ENCODE measurements at regions not wholly inside any gene's neighbourhood (a gene's known extent, or its start where the extent isn't known, plus 50 kb on each side); places are given as distances from the start of the nearest gene placed in this dataset.
A peak's percentile ranks its signal among the peaks of the same experiment; 100 is the strongest.

DNA sequence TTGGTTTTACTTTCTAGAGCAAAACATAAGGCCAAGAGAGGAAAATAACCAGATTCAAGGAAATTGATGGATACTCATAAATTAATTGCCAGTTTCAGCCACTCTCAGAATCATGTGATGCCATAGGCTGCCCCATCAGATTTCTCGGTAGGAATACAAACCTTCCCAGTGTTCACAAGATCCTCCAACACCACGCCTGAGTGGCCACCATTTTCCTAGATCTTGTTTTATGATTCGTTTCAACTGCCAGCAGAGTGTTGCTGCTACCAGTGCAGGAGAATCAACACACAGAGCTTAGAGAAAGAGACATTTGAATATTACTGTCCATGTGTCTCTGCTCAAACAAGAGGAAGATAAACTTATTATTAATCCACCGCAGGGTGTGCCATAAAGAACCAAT is 434.2 kb upstream of the CDH4 start:
- ATAC-seq (no peak), DNase-seq (no peak)
- H3K36me3 Mint-ChIP-seq (ENCODE audit: low read depth): no peaks in the 10 kb centered on the region
- no peak overlapping the region for H3K4me3 Mint-ChIP-seq
- no peaks in the 10 kb centered on the region for H3K9me3 ChIP-seq (ENCODE audit: control insufficient read depth, low read length, poor library complexity, severe bottlenecking)
- peaks cover 9% of the 10 kb centered on the region for H3K4me1 Mint-ChIP-seq
- peaks cover 11% of the 10 kb centered on the region for H3K27me3 Mint-ChIP-seq
- H3K27ac Mint-ChIP-seq: no peak overlapping the region

DNA sequence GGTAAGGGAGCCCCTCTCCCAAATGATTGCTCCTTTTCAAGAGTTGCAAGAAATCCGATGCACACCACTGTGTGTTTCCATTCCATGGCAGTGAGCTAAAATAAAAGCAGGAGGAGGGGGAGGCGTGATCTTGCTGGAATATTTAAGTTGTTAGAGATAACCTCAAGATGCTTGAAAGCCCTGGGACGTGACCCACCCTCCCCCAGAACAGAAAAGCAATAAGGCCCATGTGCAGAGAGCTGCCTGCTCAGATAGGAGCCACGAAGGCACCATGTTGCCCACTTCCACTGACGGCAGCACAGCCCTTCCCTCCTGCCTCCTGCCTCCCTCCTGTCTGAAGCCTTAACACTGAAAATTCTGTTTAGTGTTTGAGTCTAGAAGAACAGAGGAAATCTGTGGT is 432.6 kb upstream of the CDH4 start:
- ATAC-seq: no peak
- Mint-ChIP-seq H3K4me1 (peaks cover 9% of the 10 kb centered on the region), H3K27me3 (peaks cover 11% of the 10 kb centered on the region), H3K36me3 (ENCODE audit: low read depth) (no peaks in the 10 kb centered on the region), H3K4me3 (no peak overlapping the region), H3K27ac (peak overlapping the region; percentile 60)
- H3K9me3 ChIP-seq (ENCODE audit: control insufficient read depth, low read length, poor library complexity, severe bottlenecking): no peaks in the 10 kb centered on the region
- no peak for DNase-seq

DNA sequence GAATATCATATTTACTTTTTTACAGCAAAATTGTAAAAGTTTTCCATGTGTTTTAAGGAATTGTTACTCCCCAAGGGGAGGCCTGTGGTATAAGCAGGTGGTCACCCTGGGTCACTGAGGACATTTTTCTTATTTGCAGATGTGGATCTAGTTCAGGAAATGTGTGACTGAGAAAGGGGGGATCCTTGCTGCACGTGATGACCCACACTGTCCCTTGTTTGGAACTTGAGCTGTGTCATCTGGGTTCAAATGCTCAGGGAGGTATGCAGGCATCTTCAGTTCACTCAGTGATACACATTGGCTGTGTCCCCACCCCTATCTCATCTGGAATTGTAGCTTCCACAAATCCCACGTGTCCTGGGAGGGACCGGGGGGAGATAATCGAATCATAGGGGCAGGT is 431.9 kb upstream of the CDH4 start:
- ATAC-seq (no peak), DNase-seq (no peak)
- no peak overlapping the region for H3K4me3 Mint-ChIP-seq
- no peaks in the 10 kb centered on the region for H3K9me3 ChIP-seq (ENCODE audit: control insufficient read depth, low read length, poor library complexity, severe bottlenecking)
- H3K27me3 Mint-ChIP-seq: peaks cover 11% of the 10 kb centered on the region
- peak overlapping the region; percentile 60 for H3K27ac Mint-ChIP-seq
- no peaks in the 10 kb centered on the region for H3K36me3 Mint-ChIP-seq (ENCODE audit: low read depth)
- peaks cover 9% of the 10 kb centered on the region for H3K4me1 Mint-ChIP-seq

DNA sequence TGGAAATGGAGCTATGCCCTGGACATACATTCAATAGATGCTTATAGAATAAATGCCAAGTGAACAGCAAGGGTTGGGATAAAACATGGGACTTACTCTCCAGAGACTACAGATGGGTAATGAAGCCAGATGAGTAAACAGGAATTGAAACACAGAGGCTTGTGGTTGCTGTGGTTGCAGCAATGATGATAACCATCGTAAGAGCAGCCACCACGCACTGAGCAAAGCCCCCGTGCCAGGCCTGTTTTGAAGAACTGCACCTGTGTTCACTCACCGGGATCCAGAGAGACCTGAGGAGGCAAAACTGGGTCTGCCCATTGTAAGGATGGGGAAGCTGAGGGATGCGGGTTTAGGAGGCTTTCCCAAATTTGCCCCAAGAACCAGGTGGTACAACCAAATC is 431.1 kb upstream of the CDH4 start:
- no peak overlapping the region for H3K27ac Mint-ChIP-seq
- ATAC-seq: peak; percentile 54
- peak overlapping the region; percentile 28 for H3K4me3 Mint-ChIP-seq
- H3K4me1 Mint-ChIP-seq: peaks cover 9% of the 10 kb centered on the region
- H3K9me3 ChIP-seq (ENCODE audit: control insufficient read depth, low read length, poor library complexity, severe bottlenecking): no peaks in the 10 kb centered on the region
- peaks cover 11% of the 10 kb centered on the region for H3K27me3 Mint-ChIP-seq
- no peak for DNase-seq
- no peaks in the 10 kb centered on the region for H3K36me3 Mint-ChIP-seq (ENCODE audit: low read depth)

DNA sequence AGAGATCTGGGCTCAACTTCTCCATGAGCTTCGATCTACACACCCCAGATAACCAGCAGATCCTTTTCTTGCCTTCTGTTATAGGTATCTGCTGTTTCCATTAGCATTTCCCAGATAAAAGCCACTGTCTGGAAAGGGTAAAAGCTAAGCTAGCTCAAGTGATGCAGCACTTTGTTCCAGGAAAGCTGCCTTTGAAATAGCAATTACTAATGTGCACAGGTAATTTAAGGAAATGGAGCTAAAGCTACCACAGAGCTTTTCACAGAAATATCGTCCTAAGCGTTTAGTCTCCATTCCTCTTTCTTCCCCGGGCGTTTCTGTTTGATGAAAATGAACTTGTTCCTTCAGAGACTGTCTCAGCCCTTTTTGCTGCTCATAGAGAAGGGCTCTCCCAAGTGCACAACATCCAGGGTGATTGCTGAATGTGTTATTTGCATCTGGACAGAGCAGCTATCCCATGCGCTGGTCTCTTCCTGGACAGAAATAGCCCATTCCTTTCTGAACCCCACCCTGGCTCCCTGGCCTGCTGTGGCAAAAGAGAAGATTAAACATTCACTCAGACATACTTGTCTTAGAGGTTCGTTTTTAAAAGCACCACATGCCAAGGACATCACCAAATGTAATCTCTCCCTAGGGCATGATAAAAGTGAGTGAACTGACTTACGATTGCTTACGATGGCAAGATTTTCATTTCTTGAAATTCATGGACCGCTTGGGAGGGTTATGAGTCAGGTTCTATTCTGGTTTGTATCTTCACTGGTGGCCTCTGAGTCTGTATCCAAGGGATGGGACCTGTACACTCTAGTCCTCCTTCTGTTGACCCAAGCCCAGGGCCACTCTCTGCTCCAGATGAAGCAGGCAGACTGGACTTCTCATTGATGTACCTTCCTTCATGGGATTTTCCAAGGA is 429.1 kb upstream of the CDH4 start:
- peaks cover 9% of the 10 kb centered on the region for H3K4me1 Mint-ChIP-seq
- no peak overlapping the region for H3K27ac Mint-ChIP-seq
- no peak overlapping the region for H3K4me3 Mint-ChIP-seq
- no peak for DNase-seq
- no peaks in the 10 kb centered on the region for H3K9me3 ChIP-seq (ENCODE audit: control insufficient read depth, low read length, poor library complexity, severe bottlenecking)
- no peak for ATAC-seq
- no peaks in the 10 kb centered on the region for H3K36me3 Mint-ChIP-seq (ENCODE audit: low read depth)
- peaks cover 11% of the 10 kb centered on the region for H3K27me3 Mint-ChIP-seq

DNA sequence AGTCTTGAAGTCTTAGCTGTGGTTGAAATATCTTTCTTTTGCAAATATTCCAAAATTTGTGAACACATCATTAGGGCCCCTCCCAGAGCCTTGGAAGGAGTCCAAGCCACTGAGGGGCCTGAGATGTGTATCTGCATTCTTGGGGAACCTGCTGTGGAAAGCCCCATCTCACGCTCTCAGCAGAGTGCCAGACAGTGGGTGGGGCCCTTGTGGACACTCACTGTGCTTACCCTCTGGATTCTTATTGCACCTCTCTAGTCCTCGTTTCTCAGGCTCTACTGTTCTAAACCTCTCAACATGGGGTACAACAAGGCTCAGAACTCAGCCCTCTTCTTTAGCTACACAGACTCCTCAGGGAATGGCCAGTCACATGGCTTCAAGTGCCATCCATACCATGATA is 416.2 kb upstream of the CDH4 start:
- Mint-ChIP-seq H3K4me1 (no peaks in the 10 kb centered on the region), H3K36me3 (ENCODE audit: low read depth) (no peaks in the 10 kb centered on the region), H3K27me3 (no peaks in the 10 kb centered on the region), H3K27ac (no peak overlapping the region), H3K4me3 (no peak overlapping the region)
- DNase-seq (no peak), ATAC-seq (no peak)
- no peaks in the 10 kb centered on the region for H3K9me3 ChIP-seq (ENCODE audit: control insufficient read depth, low read length, poor library complexity, severe bottlenecking)

DNA sequence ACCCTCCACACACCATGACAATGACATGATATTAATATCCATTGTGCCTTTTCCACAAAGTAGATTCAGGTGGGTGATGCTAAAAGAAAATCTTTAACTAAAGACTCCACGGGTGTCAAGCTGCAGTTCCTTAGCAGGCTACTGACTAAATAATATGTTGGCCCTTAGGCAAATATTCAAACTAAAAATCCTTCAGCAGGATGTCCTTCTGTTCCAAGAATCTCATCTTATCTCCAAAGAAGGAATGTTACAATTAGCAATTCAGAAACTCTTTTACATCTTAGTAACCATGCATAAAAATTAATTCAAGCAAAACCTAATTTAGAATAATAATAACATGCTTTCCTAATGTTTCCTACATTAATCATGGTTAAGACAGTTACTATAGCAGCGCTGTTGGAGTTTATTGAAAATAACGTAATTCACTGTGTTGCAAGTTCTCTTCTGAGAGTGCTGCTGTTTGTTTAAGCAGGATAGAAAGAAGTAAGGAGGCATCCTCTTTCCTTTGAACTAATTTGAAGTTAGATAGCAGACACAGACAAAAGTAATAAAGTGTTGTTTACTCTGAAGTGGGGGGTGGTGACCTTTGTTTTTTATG is 414.8 kb upstream of the CDH4 start:
- no peak overlapping the region for H3K27ac Mint-ChIP-seq
- ATAC-seq (no peak), DNase-seq (no peak)
- H3K9me3 ChIP-seq (ENCODE audit: control insufficient read depth, low read length, poor library complexity, severe bottlenecking): no peaks in the 10 kb centered on the region
- H3K4me1 Mint-ChIP-seq: no peaks in the 10 kb centered on the region
- no peak overlapping the region for H3K4me3 Mint-ChIP-seq
- no peaks in the 10 kb centered on the region for H3K36me3 Mint-ChIP-seq (ENCODE audit: low read depth)
- no peaks in the 10 kb centered on the region for H3K27me3 Mint-ChIP-seq

DNA sequence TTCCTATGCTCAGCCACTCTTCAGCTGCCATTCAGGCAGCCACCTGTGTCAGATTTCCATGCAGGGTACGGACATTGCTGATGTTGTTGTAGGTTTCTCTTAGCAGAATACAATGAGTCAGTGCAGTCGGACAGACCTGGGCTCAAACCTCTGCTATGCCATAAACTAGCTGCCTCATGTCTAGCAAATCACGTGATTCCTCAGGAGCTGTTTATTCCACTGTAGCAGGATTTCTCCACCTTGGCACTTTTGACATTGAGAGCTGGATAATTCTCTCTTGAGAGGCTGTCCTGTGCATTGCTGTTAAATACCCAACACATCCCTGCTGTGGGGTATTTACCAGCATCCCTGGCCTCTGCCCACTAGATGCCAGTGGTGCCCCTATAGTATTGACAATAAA is 413.8 kb upstream of the CDH4 start:
- Mint-ChIP-seq H3K4me3 (no peak overlapping the region), H3K27ac (no peak overlapping the region), H3K4me1 (no peaks in the 10 kb centered on the region), H3K36me3 (ENCODE audit: low read depth) (no peaks in the 10 kb centered on the region), H3K27me3 (peaks cover 5% of the 10 kb centered on the region)
- ATAC-seq (no peak), DNase-seq (no peak)
- no peaks in the 10 kb centered on the region for H3K9me3 ChIP-seq (ENCODE audit: control insufficient read depth, low read length, poor library complexity, severe bottlenecking)

DNA sequence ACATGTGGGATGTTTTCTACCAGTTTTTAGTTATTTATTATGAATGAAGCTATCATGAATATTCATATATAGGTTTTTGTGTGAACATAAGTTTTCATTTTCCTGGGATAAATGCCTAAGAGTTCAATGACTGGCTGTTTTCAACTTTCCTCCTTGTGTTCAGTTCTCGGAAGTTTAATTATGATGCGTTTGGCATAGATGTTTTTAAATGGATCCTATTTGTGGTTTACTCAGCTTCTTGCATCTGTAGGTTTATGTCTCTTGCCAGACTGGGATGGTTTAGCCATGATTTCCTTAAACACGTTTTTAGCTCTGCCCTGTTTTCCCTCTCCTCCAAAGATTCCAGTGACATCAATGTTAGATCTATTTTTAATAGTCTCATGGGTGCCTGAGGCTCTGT is 411.1 kb upstream of the CDH4 start:
- Mint-ChIP-seq H3K4me1 (no peaks in the 10 kb centered on the region), H3K4me3 (no peak overlapping the region), H3K36me3 (ENCODE audit: low read depth) (no peaks in the 10 kb centered on the region), H3K27me3 (peaks cover 5% of the 10 kb centered on the region), H3K27ac (no peak overlapping the region)
- no peaks in the 10 kb centered on the region for H3K9me3 ChIP-seq (ENCODE audit: control insufficient read depth, low read length, poor library complexity, severe bottlenecking)
- no peak for ATAC-seq
- no peak for DNase-seq

DNA sequence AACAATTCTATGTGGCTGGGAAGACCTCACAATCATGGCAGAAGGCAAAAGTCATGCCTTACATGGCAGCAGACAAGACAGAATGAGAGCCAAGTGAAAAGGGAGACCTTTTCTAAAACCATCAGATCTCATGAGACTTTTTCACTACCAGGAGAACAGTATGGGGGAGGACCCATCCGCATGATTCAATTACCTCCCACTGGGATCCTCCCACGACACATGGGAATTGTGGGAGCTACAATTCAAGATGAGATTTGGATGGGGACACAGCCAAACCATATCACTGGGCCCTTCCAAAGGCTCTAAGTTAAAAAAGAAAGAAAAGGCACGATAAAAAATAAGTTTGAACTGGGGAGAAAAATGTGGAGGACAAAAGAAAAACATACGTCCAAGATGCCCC is 406.9 kb upstream of the CDH4 start:
- Mint-ChIP-seq H3K4me3 (no peak overlapping the region), H3K4me1 (no peaks in the 10 kb centered on the region), H3K36me3 (ENCODE audit: low read depth) (no peaks in the 10 kb centered on the region), H3K27ac (no peak overlapping the region), H3K27me3 (peaks cover 16% of the 10 kb centered on the region)
- DNase-seq: no peak
- no peaks in the 10 kb centered on the region for H3K9me3 ChIP-seq (ENCODE audit: control insufficient read depth, low read length, poor library complexity, severe bottlenecking)
- no peak for ATAC-seq

DNA sequence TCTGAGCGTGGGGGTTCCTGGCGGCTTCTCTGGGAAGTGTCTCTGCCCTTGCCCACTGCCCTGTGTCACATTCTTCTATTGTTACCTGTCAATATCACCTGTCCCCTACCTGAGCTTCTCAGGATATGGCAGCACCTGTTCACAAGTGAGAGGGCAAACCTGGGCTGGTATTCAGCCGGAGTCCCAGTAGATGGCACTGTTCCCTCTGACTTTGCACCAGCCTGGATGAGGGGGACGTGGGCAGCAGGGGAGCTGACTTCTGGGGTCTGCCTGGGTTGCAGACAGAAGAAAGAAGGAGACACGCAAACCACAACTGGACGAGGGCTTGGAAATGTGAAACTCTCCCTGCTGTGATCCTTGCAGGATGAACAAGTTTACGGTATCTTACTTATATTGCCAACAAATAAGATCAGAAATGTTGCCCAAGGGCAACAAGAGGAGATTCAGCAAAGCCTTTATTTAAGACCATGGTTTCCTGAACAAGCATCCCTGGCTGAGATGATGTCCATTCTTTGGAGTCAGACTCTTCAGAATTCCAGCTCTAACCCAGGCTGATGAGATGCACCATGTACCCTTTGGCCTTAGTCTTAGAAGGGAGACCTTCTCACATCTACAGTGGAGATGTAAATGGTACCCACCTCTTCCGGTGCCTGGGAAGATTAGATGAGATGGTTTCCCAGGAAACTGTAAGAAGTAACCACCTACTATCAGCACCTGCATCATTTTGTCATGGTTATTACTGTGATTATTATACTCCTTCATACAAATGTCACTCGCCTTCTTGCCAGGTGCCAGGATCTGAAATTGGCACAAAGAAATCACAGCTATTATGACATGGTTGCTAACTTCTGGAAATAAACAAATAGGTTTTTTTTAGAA is 400.0 kb upstream of the CDH4 start:
- DNase-seq (no peak), ATAC-seq (no peak)
- H3K9me3 ChIP-seq (ENCODE audit: control insufficient read depth, low read length, poor library complexity, severe bottlenecking): no peaks in the 10 kb centered on the region
- Mint-ChIP-seq H3K4me1 (no peaks in the 10 kb centered on the region), H3K36me3 (ENCODE audit: low read depth) (no peaks in the 10 kb centered on the region), H3K27ac (no peak overlapping the region), H3K4me3 (no peak overlapping the region), H3K27me3 (peaks cover 12% of the 10 kb centered on the region)

DNA sequence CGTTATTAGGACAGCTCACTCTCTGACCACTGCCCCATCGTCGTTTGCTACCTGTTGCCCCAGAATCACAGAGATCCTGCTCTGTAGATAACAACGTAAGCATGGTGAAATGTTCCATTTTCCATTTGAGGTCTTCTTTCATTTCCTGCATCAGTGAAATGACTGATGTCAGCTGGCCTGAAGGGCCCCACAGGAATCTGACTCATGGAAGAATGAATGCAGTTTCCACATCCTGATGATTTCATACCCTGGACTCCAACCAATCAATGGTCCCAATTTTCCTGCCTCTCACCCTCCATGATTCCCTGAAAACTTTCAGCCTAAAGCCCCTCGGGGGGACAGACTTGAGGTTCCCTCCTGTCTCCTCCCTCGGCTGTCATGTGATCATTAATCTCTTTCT is 394.4 kb upstream of the CDH4 start:
- Mint-ChIP-seq H3K36me3 (ENCODE audit: low read depth) (no peaks in the 10 kb centered on the region), H3K4me3 (no peak overlapping the region), H3K4me1 (no peaks in the 10 kb centered on the region), H3K27ac (no peak overlapping the region), H3K27me3 (no peaks in the 10 kb centered on the region)
- no peaks in the 10 kb centered on the region for H3K9me3 ChIP-seq (ENCODE audit: control insufficient read depth, low read length, poor library complexity, severe bottlenecking)
- ATAC-seq (no peak), DNase-seq (no peak)

DNA sequence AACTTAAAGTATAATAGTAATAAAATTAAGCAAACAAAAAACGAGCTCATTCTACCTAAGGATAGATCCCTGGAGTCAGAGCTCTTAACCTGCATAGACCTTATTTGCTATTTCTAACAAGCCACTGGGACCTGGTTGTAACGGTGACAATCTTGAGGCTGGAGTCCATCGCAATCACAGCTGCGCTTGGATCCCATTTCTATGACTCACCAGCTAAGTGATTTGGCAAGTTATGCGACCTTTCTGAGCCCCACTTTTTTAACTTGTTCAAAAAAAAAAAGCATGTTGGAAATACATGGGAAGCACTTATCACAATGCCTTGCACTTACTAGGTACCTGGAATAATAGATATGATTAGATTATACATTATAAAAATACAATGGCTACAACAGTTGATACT is 389.5 kb upstream of the CDH4 start:
- Mint-ChIP-seq H3K4me3 (no peak overlapping the region), H3K27me3 (no peaks in the 10 kb centered on the region), H3K36me3 (ENCODE audit: low read depth) (no peaks in the 10 kb centered on the region), H3K27ac (no peak overlapping the region), H3K4me1 (no peaks in the 10 kb centered on the region)
- H3K9me3 ChIP-seq (ENCODE audit: control insufficient read depth, low read length, poor library complexity, severe bottlenecking): no peaks in the 10 kb centered on the region
- ATAC-seq (no peak), DNase-seq (no peak)
